C4-2B (cell line): ENCODE measurements at regions not wholly inside any gene's neighbourhood (a gene's known extent, or its start where the extent isn't known, plus 50 kb on each side); places are given as distances from the start of the nearest gene placed in this dataset.
"Not testable (repeated sequence)": the region's sequence is repeated elsewhere in the genome, so short reads cannot be mapped to it uniquely, and the experiment has no call there.

ENCODE experiments used
- H3K27ac ChIP-seq: fragments of 450-650 bp; 2 replicates; pipeline ENCODE4 v1.5.1; 2017
- CTCF ChIP-seq: fragments of 450-650 bp; conservative IDR thresholded peaks from 2 replicates; pipeline ENCODE4 v1.5.1; 2017; ENCODE audit warnings: mild to moderate bottlenecking
- ZFX ChIP-seq: fragments of 450-650 bp; IDR thresholded peaks from 2 replicates; pipeline ENCODE4 v1.6.1; 2017

GRCh38 chr6:152811785-152812184, 61.2 kb downstream of the VIP start:
- no peak for TF ChIP-seq ZFX
- no peak for TF ChIP-seq CTCF
- no peak overlapping the region for H3K27ac ChIP-seq

- no peak for TF ChIP-seq ZFX
- no peak for TF ChIP-seq CTCF
- no peak overlapping the region for H3K27ac ChIP-seq
Observed at GRCh38 chr6:152815230-152815872, 64.8 kb downstream of the VIP start.

DNA sequence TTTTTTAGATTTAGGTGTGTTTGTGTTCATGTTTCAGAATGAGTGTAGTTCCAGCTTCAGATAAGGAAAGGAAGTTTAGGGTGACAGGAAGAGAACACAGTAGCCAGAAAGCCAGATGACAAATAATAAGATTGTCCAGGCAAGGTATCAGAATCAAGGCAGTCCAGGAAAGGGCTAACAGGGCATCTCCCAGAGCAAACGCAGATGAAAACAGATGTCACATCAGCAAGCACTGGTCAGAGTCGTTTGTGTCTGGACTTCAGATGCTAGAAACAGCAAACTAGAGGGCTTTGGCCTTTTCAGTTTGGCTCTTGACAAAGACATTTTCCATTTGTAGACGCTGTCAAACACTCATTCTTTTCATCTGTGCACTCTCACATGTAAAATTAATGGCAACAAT, 65.5 kb downstream of the VIP start:
- no peak overlapping the region for H3K27ac ChIP-seq
- TF ChIP-seq ZFX (no peak), CTCF (no peak)

DNA sequence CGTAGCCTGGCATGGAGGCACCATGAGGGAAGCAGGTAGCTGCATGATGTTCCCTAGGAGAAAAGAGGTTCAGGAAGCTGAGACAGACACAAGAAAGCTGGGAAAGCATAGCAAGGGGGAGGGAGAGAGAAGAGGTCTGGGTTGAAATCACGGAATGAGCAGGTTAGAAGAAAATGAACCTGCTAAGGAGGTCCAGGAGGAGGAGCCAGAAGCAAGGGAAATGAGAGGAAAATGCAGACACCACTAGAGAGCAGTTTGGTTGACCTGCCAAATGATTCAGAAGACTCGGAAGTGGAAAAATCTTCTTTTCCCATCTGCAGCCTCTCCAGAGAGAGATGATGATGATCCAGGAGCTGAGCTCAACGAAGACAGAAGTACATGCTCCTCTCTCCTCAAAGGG, 70.9 kb downstream of the VIP start:
- H3K27ac ChIP-seq, result no peak overlapping the region
- TF ChIP-seq ZFX (no peak), CTCF (no peak)

DNA sequence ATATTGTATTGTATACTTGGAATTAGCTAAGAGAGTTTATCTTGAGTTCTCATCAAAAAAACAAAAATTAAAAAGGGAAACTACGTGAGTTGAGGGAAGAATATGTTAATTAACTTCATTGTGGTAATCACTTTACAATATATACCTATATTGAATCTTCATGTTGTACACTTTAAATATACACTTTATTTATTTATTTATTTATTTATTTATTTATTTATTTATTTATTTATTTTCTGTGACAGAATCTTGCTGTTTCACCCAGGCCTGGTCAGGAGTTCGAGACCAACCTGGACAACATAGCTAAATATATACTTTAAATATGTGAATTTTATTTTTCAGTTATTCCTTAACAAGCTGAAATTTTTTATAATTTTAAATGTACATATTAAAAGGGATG, 74.1 kb downstream of the VIP start:
- no peak overlapping the region for H3K27ac ChIP-seq
- TF ChIP-seq ZFX (no peak), CTCF (no peak)

GRCh38 chr6:152828431-152828830, 77.8 kb downstream of the VIP start:
- H3K27ac ChIP-seq, result no peak overlapping the region
- TF ChIP-seq CTCF, result no peak
- TF ChIP-seq ZFX, result no peak

DNA sequence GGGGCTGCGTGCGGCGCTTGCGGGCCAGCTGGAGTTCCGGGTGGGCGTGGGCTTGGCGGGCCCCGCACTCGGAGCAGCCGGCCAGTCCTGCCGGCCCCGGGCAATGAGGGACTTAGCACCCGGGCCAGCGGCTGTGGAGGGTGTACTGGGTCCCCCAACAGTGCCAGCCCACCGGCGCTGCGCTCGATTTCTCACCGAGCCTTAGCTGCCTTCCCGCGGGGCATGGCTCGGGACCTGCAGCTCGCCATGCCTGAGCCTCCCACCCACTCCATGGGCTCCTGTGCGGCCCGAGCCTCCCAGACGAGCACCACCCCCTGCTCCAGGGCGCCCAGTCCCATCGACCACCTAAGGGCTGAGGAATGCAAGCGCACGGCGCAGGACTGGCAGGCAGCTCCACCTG, 83.8 kb downstream of the VIP start:
- H3K27ac ChIP-seq, result not testable (repeated sequence)

GRCh38 chr6:152836523-152836922, 85.9 kb downstream of the VIP start:
- TF ChIP-seq CTCF (no peak), ZFX (no peak)
- no peak overlapping the region for H3K27ac ChIP-seq
